ENCODE measurements at regions not wholly inside any gene's neighbourhood (a gene's known extent, or its start where the extent isn't known, plus 50 kb on each side); places are given as distances from the start of the nearest gene placed in this dataset.
"Not testable (repeated sequence)": the region's sequence is repeated elsewhere in the genome, so short reads cannot be mapped to it uniquely, and the experiment has no call there.

- DNase-seq, result no peak
Measured at GRCh38 chr16:63146251-63146650, 1110.0 kb upstream of the CDH8 start.

- no peak for DNase-seq
Measured at GRCh38 chr16:63145411-63145810, 1109.2 kb upstream of the CDH8 start.

- no peak for DNase-seq
Measured at GRCh38 chr16:63135069-63135468, 1098.8 kb upstream of the CDH8 start.

GRCh38 chr16:63131503-63131902 lies 1095.3 kb upstream of the CDH8 start:
- no peak for DNase-seq

DNA sequence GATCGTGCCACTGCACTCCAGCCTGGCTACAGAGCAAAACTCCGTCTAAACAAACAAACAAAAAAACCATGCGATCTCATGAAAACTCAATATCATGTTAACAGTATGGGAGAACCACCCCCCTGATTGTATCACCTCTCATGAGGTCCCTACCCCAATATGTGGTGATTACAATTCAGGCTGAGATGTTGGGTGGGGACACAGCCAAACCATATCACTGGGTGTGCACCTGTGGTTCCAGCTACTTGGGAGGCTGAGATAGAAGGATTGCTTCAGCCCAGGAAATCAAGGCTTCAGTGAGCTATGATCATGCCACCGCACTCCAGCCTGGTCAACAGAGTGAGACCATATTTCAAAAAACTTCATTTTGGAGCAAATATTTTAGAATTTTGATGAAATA lies 1094.7 kb upstream of the CDH8 start:
- no peak for DNase-seq

DNA sequence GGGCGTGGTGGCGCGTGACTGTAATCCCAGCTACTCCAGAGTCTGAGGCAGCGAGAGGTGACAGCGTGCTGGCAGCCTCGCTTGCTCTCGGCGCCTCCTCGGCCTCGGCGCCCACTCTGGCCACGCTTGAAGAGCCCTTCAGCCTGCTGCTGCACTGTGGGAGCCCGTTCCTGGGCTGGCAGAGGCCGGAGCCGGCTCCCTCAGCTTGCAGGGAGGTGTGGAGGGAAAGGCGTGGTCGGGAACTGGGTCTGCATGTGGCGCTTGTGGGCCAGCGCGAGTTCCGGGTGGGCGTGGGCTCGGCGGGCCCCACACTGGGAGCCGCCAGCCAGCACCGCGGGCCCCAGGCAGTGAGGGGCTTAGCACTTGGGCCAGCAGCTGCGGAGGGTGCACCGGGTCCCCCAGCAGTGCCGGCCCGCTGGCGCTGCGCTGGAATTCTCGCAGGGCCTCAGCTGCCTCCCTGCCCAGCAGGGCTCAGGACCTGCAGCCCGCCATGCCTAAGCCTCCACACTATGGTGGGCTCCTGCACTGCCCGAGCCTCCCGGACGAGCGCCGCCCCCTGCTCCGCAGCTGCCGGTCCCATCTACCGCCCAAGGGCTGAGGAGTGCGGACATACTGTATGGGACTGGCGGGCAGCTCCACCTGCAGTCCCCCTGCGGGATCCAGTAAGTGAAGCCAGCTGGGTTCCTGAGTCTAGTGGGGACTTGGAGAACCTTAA lies 1093.3 kb upstream of the CDH8 start:
- no peak for DNase-seq

DNA sequence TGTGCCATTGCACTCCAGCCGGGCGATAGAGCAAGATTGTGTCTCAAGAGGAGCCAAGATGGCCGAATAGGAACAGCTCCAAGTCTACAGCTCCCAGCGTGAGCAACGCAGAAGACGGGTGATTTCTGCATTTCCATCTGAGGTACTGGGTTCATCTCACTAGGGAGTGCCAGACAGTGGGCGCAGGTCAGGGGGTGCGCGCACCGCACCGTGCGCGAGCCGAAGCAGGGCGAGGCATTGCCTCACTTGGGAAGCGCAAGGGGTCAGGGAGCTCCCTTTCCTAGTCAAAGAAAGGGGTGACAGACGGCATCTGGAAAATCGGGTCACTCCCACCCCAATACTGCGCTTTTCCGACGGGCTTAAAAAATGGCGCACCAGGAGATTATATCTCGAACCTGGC lies 1083.7 kb upstream of the CDH8 start:
- DNase-seq, result not testable (repeated sequence)

GRCh38 chr16:63100082-63100481 lies 1063.8 kb upstream of the CDH8 start:
- no peak for DNase-seq

DNA sequence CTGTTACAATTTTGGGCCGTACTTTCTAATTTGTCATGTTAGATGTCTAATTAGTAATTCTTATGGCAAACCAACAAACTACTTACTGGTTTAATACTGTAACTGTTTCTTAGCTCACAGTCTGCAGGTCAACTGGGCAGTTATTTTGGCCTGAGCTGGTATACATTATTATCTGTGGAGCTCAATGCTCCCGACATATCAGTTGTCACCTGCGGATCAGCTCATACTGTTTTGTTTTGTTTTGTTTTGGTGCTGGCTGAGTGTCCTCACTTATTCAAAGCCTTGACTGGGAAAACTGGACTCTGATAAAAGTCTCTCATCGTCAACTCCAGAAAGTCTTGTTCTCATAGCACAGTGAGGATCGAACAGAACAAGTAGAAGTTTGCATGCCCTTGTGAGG lies 1060.6 kb upstream of the CDH8 start:
- DNase-seq, result no peak

DNA sequence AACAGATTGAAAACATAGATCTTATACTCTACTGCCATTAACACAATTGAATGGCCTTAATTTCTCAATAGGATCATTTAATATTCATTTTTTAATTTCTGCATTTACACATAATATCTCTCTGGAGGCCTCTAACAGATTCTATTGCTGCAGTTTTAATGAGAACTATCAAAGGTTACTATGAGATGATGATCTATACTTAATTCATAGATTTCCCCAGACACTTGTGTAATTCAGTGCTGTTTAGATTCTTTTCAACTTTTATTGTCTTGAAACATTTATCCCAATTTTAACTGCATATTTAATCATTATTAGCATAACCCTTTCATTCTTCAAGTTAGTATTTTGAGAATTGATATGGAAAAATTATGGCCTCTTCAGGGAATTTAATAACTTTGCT lies 1056.5 kb upstream of the CDH8 start:
- DNase-seq, result no peak

- DNase-seq, result no peak
Measured at GRCh38 chr16:63082101-63082500, 1045.9 kb upstream of the CDH8 start.

- no peak for DNase-seq
Measured at GRCh38 chr16:63080746-63081145, 1044.5 kb upstream of the CDH8 start.

- DNase-seq, result no peak
Measured at GRCh38 chr16:63069047-63069446, 1032.8 kb upstream of the CDH8 start.

DNA sequence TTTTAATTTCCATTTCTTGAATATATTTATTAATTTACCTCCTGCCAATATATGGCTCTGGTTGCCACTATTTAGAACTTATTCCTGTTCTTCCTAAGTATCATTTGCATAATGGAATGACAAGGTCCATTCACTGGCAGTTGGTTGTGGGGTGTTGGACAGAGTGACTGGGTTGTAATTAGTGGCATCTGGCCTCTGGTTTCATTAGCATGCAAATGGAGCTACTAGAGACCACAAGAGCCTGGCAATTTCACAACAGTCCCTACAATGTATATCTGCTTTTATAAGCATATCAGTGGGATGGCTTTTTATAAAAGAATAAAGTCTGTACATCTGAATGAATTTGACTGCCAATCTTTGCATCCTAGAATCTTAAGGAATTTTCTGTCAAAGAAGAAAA lies 1030.9 kb upstream of the CDH8 start:
- DNase-seq, result no peak

- no peak for DNase-seq
Measured at GRCh38 chr16:63066552-63066951, 1030.3 kb upstream of the CDH8 start.

- no peak for DNase-seq
Measured at GRCh38 chr16:63061319-63061718, 1025.1 kb upstream of the CDH8 start.

- DNase-seq, result no peak
Measured at GRCh38 chr16:63059676-63060075, 1023.4 kb upstream of the CDH8 start.

- DNase-seq, result no peak
Measured at GRCh38 chr16:63057341-63057740, 1021.1 kb upstream of the CDH8 start.

GRCh38 chr16:63050391-63050790 lies 1014.2 kb upstream of the CDH8 start:
- DNase-seq, result no peak

DNA sequence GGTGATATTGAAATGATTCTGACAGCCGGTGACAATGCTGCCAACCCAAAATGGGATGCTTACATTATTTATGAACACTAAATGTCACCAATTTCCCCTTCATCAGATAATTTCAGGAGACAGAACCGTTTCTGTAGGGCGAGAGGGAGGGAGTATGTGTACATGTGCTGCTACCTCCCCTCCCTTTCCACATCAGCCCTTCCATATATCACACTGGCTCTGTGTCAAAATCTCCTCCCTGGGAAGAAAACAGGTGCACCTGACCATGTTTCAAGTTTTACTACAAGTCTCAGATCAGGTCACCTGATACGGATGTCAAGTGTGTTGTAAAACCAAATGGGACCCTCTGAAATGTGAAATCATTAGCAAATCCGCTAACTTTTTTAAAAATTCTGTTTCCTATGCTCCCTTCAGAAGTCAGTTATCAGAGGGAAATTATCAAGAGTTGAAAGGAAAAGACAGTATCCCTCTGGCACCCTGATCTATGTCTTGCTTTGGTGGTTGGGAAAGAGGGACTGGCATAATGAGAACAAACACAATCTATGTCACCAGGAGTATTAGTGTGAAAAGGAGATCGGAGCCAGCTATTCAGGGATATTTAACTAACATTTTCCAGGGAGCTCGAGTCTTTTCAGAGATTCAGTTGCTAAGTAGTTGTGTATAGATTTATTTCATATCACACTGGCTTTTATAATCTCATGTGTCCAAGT lies 1002.3 kb upstream of the CDH8 start:
- no peak for DNase-seq

DNA sequence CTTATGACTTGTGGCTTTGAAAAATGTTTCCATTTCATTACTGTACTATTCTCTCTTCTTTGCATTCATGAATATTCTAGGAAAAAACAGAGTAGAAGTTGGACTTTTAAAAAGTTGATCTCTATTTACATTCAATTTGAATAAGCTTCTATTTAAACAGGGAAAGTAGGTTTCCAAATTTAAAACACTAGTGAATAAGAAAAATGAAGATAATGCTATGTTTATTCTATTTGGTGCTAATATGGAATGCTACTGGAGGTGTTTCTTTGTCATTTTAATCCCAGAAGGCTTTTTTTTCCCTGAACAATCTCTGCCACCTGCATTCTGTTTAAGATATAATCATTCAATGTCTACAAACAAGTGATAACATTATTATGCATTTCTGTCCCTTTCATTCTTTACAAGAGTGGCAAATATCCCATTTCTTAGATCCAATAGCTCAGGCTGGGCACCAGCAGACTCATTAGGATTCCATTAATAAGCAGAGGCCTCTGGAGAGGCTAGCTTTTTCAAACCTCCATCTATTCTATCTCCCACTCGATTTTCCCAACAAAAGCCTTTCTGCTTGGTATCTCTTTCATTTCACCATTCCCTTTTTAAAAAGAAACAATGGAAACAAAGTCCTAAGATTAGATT lies 1001.6 kb upstream of the CDH8 start:
- DNase-seq, result no peak

DNA sequence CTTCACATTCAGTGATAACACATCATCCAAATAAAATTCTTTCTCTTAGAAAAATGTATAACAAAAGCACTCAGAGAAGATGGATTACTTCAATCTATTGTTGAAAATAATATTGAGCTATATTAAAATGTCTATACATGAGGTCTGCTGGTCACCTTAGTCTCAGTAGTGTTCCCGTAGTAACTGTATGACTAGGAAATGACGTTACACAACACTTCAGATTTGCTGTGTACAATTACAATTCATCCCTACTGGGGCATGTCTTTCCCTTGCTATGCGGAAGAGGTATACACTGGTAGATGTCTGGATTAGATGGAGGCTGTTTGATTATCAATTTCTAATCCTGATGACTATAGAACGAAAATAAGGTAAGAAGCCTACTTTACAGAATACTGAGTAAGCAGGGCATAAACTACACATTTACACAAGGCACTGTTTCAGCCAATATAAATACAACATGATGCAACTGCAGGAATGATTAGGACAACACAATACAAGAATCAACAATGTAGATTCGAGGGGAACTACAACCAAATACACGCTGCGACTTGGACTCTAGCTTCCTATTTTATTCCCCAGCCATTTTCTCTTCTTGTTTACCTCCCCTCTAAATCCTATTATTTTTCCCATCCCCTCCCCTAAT lies 982.5 kb upstream of the CDH8 start:
- no peak for DNase-seq

GRCh38 chr16:63008688-63009087 lies 972.5 kb upstream of the CDH8 start:
- no peak for DNase-seq

- DNase-seq, result no peak
Measured at GRCh38 chr16:63005356-63005755, 969.1 kb upstream of the CDH8 start.

All from NCI-H2171 treated with DMSO at 0.1 percent for 48 hours (cell line).